ENCODE measurements at regions not wholly inside any gene's neighbourhood (a gene's known extent, or its start where the extent isn't known, plus 50 kb on each side); places are given as distances from the start of the nearest gene placed in this dataset.

DNA sequence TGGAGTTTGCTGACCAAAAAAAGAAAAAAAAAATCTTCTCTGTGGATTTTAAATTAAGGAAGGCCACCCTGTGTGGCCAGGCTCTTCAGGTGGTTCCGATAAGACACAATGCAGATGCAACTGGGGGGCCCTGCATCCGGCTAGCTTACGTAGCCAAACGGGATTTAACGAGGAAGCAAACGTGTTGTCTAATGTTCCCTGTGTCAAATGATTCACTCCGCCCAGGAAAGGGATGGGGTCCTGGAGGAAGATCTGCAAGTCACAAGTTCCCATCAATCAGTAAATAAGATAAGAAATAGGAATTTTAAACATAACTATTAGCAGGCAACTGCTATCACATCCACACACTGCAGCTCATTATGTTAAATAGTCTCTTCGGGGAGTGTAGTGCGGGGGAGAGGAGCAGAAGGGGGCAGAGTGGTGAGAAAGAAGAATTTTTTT, 216.4 kb upstream of the GYPA start:
- Histone ChIP-seq H3K9ac (ENCODE audit: low read depth, low read length) (no peak overlapping the region), H3K18ac (ENCODE audit: low read depth, low read length) (no peak overlapping the region), H2BK5ac (ENCODE audit: low read depth, low read length, poor library complexity, severe bottlenecking) (no peak overlapping the region), H2AK5ac (ENCODE audit: low read depth, low read length) (no peak overlapping the region), H3K4ac (ENCODE audit: low read depth, low read length) (no peak overlapping the region), H3K27ac (ENCODE audit: insufficient read depth, low read length) (no peak overlapping the region), H3K23ac (ENCODE audit: low read depth, low read length) (no peak overlapping the region), H2AK9ac (replicated peaks; ENCODE audit: low read depth, low read length, poor library complexity) (no peak overlapping the region), H3K14ac (replicated peaks; ENCODE audit: low read depth, low read length) (no peak overlapping the region), H4K20me1 (ENCODE audit: insufficient read depth, low read length) (no peaks in the 10 kb centered on the region), H3K4me2 (ENCODE audit: low read depth, low read length) (no peak overlapping the region), H3K4me3 (ENCODE audit: insufficient read depth, low read depth, low read length) (no peak overlapping the region), H3K27me3 (ENCODE audit: control insufficient read depth, insufficient read depth, low read length) (peaks cover 22% of the 10 kb centered on the region), H4K5ac (ENCODE audit: low read depth, low read length) (no peak overlapping the region), H2AFZ (replicated peaks; ENCODE audit: low read length, poor library complexity) (no peak overlapping the region), H3K56ac (ENCODE audit: extremely low read depth, insufficient read depth, low read length) (no peak overlapping the region), H4K8ac (ENCODE audit: low read depth in 2 of 2, low read length in 2 of 2) (no peak overlapping the region), H4K91ac (ENCODE audit: insufficient read depth, low read depth, low read length) (no peak overlapping the region), H3K36me3 (ENCODE audit: control insufficient read depth, insufficient read depth, low read length) (no peaks in the 10 kb centered on the region), H2BK15ac (ENCODE audit: low read depth, low read length) (no peak overlapping the region), H3K9me1 (ENCODE audit: insufficient read depth, low read length) (no peaks in the 10 kb centered on the region), H2BK120ac (ENCODE audit: low read depth, low read length) (no peak overlapping the region), H3K79me1 (ENCODE audit: low read depth in 1 of 2, low read length in 2 of 2) (no peaks in the 10 kb centered on the region), H2BK20ac (ENCODE audit: low read depth, low read length) (no peak overlapping the region), H3K9me3 (ENCODE audit: control insufficient read depth, insufficient read depth, low read length) (no peaks in the 10 kb centered on the region), H3K4me1 (ENCODE audit: control insufficient read depth, insufficient read depth, low read length) (no peaks in the 10 kb centered on the region)
- in situ Hi-C loops (cut with MboI; ENCODE audit: low sequenced_read_pairs): no loop called here
- no peak for ATAC-seq (ENCODE audit: low read depth)
- no peak for DNase-seq
- intact Hi-C loops (cut with micrococcal nuclease): no loop called here
- WGBS, 2 experiments (ENCODE audit: extremely low coverage in 2 of 2, insufficient read length in 1 of 2): 38% methylated on average over 1 of the region's 9 CpGs; no CpG with 5 or more reads in 1 of the 2 experiments
- ChIA-PET CTCF (no interaction called here), POLR2A (ENCODE audit: unreplicated experiment) (no interaction called here)
- no TSS peak for BruUV-seq (replicated peaks)
- dilution Hi-C loops (cut with HindIII; ENCODE audit: low sequenced_read_pairs, unreplicated experiment): no loop called here
- TF ChIP-seq MAFK (IDR thresholded peaks at IDR 0.05; ENCODE audit: low read depth, low read length): no peak
- TF ChIP-seq CHD1 (IDR thresholded peaks at IDR 0.05; ENCODE audit: low read depth, low read length): no peak
- TF ChIP-seq BHLHE40 (IDR thresholded peaks at IDR 0.05; ENCODE audit: low read depth, low read length): no peak
- TF ChIP-seq RCOR1 (IDR thresholded peaks at IDR 0.05; ENCODE audit: insufficient replicate concordance, low read length): no peak
- no peak for TF ChIP-seq FOS (IDR thresholded peaks at IDR 0.05; ENCODE audit: low read depth, low read length)
- TF ChIP-seq SMC3 (IDR thresholded peaks at IDR 0.05; ENCODE audit: low read depth, low read length): no peak
- no peak for TF ChIP-seq RAD21 (IDR thresholded peaks at IDR 0.05; ENCODE audit: low read length)
- TF ChIP-seq, protein P1, sequence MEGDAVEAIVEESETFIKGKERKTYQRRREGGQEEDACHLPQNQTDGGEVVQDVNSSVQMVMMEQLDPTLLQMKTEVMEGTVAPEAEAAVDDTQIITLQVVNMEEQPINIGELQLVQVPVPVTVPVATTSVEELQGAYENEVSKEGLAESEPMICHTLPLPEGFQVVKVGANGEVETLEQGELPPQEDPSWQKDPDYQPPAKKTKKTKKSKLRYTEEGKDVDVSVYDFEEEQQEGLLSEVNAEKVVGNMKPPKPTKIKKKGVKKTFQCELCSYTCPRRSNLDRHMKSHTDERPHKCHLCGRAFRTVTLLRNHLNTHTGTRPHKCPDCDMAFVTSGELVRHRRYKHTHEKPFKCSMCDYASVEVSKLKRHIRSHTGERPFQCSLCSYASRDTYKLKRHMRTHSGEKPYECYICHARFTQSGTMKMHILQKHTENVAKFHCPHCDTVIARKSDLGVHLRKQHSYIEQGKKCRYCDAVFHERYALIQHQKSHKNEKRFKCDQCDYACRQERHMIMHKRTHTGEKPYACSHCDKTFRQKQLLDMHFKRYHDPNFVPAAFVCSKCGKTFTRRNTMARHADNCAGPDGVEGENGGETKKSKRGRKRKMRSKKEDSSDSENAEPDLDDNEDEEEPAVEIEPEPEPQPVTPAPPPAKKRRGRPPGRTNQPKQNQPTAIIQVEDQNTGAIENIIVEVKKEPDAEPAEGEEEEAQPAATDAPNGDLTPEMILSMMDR (conservative IDR thresholded peaks at IDR 0.05; ENCODE audit: low read depth, low read length): no peak
- no peak for TF ChIP-seq CEBPB (IDR thresholded peaks at IDR 0.05; ENCODE audit: low read depth, low read length)
- TF ChIP-seq NFE2L2 (IDR thresholded peaks at IDR 0.05; ENCODE audit: low read depth, low read length): no peak
- TF ChIP-seq MAZ (IDR thresholded peaks at IDR 0.05; ENCODE audit: borderline replicate concordance, low read depth, low read length): no peak
- TF ChIP-seq MXI1 (IDR thresholded peaks at IDR 0.05; ENCODE audit: borderline replicate concordance, low read depth, low read length): no peak
- TF ChIP-seq RFX5 (IDR thresholded peaks at IDR 0.05; ENCODE audit: low read depth, low read length): no peak
- TF ChIP-seq, protein P2, sequence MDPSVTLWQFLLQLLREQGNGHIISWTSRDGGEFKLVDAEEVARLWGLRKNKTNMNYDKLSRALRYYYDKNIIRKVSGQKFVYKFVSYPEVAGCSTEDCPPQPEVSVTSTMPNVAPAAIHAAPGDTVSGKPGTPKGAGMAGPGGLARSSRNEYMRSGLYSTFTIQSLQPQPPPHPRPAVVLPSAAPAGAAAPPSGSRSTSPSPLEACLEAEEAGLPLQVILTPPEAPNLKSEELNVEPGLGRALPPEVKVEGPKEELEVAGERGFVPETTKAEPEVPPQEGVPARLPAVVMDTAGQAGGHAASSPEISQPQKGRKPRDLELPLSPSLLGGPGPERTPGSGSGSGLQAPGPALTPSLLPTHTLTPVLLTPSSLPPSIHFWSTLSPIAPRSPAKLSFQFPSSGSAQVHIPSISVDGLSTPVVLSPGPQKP (IDR thresholded peaks at IDR 0.05; ENCODE audit: borderline replicate concordance, low read depth, low read length): no peak
